ENCODE measurements at regions not wholly inside any gene's neighbourhood (a gene's known extent, or its start where the extent isn't known, plus 50 kb on each side); places are given as distances from the start of the nearest gene placed in this dataset.

DNA sequence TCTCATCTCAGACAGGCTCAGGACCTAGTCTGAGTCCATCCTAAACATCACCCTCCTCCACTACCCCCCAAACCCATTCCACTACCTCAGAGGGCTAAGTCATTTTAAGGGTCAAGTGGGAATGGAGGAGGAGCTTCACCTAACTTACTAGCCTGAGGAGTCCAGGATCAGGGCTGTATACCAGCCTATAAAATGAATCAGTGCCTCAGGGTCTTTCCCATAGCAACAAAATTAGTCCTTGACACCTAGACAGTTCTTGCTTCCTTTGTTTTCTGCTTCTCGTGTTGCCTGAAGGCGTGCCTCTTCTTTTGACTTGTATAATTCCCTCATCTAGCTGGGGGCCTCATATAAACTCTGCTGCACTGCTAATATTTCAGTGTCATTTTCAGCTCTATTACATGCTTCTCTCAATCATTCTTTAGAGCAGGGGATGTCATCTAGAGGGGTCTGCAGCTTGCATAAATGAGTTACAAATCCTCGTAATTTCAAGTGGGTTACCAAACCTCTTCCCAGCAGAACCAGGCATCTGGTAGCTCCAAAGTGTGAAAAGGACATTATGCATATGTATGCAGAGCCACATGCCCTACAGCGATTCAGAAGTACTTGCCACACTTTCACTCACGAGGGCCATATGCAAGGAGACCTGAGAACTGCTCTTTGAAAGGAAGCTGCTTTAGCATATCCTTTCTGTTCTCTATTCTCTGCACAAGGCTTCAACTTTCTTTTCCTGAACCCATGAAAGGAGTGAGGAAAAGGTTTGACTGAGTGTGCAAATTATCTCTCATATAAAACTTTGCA lies 311.7 kb upstream of the SEMA6D start:
- TF ChIP-seq TAF1 (IDR thresholded peaks at IDR 0.05; ENCODE audit: borderline replicate concordance, insufficient read depth, low read length) (no peak), FOXP2 (optimal IDR thresholded peaks at IDR 0.05; ENCODE audit: borderline replicate concordance, extremely low read depth, extremely low read length, insufficient read depth) (no peak), SIN3A (IDR thresholded peaks at IDR 0.05; ENCODE audit: borderline replicate concordance, insufficient read depth, low read length) (no peak)
- TF ChIP-seq, protein P1, sequence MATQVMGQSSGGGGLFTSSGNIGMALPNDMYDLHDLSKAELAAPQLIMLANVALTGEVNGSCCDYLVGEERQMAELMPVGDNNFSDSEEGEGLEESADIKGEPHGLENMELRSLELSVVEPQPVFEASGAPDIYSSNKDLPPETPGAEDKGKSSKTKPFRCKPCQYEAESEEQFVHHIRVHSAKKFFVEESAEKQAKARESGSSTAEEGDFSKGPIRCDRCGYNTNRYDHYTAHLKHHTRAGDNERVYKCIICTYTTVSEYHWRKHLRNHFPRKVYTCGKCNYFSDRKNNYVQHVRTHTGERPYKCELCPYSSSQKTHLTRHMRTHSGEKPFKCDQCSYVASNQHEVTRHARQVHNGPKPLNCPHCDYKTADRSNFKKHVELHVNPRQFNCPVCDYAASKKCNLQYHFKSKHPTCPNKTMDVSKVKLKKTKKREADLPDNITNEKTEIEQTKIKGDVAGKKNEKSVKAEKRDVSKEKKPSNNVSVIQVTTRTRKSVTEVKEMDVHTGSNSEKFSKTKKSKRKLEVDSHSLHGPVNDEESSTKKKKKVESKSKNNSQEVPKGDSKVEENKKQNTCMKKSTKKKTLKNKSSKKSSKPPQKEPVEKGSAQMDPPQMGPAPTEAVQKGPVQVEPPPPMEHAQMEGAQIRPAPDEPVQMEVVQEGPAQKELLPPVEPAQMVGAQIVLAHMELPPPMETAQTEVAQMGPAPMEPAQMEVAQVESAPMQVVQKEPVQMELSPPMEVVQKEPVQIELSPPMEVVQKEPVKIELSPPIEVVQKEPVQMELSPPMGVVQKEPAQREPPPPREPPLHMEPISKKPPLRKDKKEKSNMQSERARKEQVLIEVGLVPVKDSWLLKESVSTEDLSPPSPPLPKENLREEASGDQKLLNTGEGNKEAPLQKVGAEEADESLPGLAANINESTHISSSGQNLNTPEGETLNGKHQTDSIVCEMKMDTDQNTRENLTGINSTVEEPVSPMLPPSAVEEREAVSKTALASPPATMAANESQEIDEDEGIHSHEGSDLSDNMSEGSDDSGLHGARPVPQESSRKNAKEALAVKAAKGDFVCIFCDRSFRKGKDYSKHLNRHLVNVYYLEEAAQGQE (IDR thresholded peaks at IDR 0.05; ENCODE audit: insufficient read depth in 1 of 2, low read depth in 2 of 2, low read length in 2 of 2) = no peak

DNA sequence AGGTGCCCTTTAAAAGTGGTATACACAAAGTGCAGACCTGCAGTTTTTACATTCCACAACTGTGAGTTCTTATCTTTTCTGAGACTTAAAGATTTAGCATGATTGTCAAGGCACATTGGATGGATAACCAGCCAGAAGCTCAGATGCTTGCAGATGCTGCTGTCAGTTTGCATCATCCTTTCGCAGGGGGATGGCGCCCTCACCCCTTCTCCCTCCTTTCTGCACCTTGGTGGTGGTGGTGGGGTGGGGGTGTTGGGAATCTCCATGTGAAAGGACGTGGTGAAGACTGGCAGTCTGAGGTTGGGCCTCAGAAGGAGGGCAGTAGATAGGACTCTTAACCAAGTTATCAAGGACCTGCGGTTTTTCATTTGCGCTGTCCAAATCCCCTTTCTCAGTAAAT lies 309.6 kb upstream of the SEMA6D start:
- TF ChIP-seq, protein P1 (IDR thresholded peaks at IDR 0.05; ENCODE audit: insufficient read depth in 1 of 2, low read depth in 2 of 2, low read length in 2 of 2) = no peak
- TF ChIP-seq FOXP2 (optimal IDR thresholded peaks at IDR 0.05; ENCODE audit: borderline replicate concordance, extremely low read depth, extremely low read length, insufficient read depth) (no peak), SIN3A (IDR thresholded peaks at IDR 0.05; ENCODE audit: borderline replicate concordance, insufficient read depth, low read length) (no peak), POLR2AphosphoS5 (IDR thresholded peaks at IDR 0.05; ENCODE audit: low read depth, low read length) (no peak), TAF1 (IDR thresholded peaks at IDR 0.05; ENCODE audit: borderline replicate concordance, insufficient read depth, low read length) (no peak)

GRCh38 chr15:47409038-47409437 lies 308.3 kb upstream of the SEMA6D start:
- no peak for TF ChIP-seq TAF1 (IDR thresholded peaks at IDR 0.05; ENCODE audit: borderline replicate concordance, insufficient read depth, low read length)
- no peak for TF ChIP-seq FOXP2 (optimal IDR thresholded peaks at IDR 0.05; ENCODE audit: borderline replicate concordance, extremely low read depth, extremely low read length, insufficient read depth)
- TF ChIP-seq, protein P1 (IDR thresholded peaks at IDR 0.05; ENCODE audit: insufficient read depth in 1 of 2, low read depth in 2 of 2, low read length in 2 of 2) = no peak
- TF ChIP-seq SIN3A (IDR thresholded peaks at IDR 0.05; ENCODE audit: borderline replicate concordance, insufficient read depth, low read length) = no peak
- TF ChIP-seq POLR2AphosphoS5 (IDR thresholded peaks at IDR 0.05; ENCODE audit: low read depth, low read length) = no peak

DNA sequence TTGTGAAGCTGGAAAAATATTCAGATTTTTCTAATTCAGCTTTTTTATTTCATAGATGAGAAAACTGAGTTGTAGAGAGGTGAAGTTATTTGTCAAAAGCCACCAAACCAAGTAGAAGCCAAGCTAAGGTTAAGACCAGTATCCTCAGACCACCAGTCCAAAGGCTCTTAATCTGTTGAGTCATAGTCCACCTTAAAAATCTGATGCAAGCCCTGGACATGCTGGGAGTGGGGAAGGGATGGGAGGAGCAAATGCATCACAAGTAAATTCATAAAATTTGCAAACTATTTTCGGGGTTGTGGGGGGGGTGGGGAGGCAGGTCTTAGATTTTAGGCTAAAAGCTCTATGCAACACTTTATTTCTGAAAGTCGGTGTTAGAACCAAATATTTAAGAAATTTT lies 307.7 kb upstream of the SEMA6D start:
- TF ChIP-seq, protein P1 (IDR thresholded peaks at IDR 0.05; ENCODE audit: insufficient read depth in 1 of 2, low read depth in 2 of 2, low read length in 2 of 2) = no peak
- TF ChIP-seq FOXP2 (optimal IDR thresholded peaks at IDR 0.05; ENCODE audit: borderline replicate concordance, extremely low read depth, extremely low read length, insufficient read depth) = no peak
- no peak for TF ChIP-seq SIN3A (IDR thresholded peaks at IDR 0.05; ENCODE audit: borderline replicate concordance, insufficient read depth, low read length)
- TF ChIP-seq POLR2AphosphoS5 (IDR thresholded peaks at IDR 0.05; ENCODE audit: low read depth, low read length) = no peak
- no peak for TF ChIP-seq TAF1 (IDR thresholded peaks at IDR 0.05; ENCODE audit: borderline replicate concordance, insufficient read depth, low read length)
